ENCODE measurements at regions not wholly inside any gene's neighbourhood (a gene's known extent, or its start where the extent isn't known, plus 50 kb on each side); places are given as distances from the start of the nearest gene placed in this dataset.
A peak's percentile ranks its signal among the peaks of the same experiment; 100 is the strongest.

- TF ChIP-seq NANOG (IDR thresholded peaks at IDR 0.05; ENCODE audit: borderline replicate concordance) (no peak), CREB1 (CRISPR knock-in tag; IDR thresholded peaks at IDR 0.05; ENCODE audit: low read depth) (no peak), STAT1 (IDR thresholded peaks at IDR 0.05; ENCODE audit: unreplicated experiment) (no peak), EZH2 (IDR thresholded peaks at IDR 0.05; ENCODE audit: low read depth, unreplicated experiment) (no peak), ETS1 (IDR thresholded peaks at IDR 0.05) (no peak), REST (IDR thresholded peaks at IDR 0.05; ENCODE audit: unreplicated experiment) (no peak), CTCF (conservative IDR thresholded peaks at IDR 0.05; ENCODE audit: low read depth in 2 of 2) (no peak), ZNF114 (CRISPR knock-in tag; IDR thresholded peaks at IDR 0.05) (no peak), ZNF331 (CRISPR knock-in tag; IDR thresholded peaks at IDR 0.05; ENCODE audit: low read depth) (no peak), JUNB (IDR thresholded peaks at IDR 0.05; ENCODE audit: unreplicated experiment) (no peak)
Measured at GRCh38 chrX:9286234-9286633, 178.6 kb upstream of the TBL1X start (continued).

GRCh38 chrX:9291629-9292028, 173.2 kb upstream of the TBL1X start:
- no peak overlapping the region for H2AFZ ChIP-seq
- H3K9me2 ChIP-seq (ENCODE audit: insufficient read depth): no peaks in the 10 kb centered on the region
- no peaks in the 10 kb centered on the region for H4K20me1 ChIP-seq (replicated peaks; ENCODE audit: insufficient read depth)
- Mint-ChIP-seq H3K36me3 (ENCODE audit: low read depth) (no peaks in the 10 kb centered on the region), H3K9me3 (no peaks in the 10 kb centered on the region), H3K4me1 (peaks cover 40% of the 10 kb centered on the region), H3K27ac (no peak overlapping the region), H3K27me3 (ENCODE audit: insufficient read depth, low read depth, poor library complexity) (peaks cover 19% of the 10 kb centered on the region), H3K4me3 (peak overlapping the region; percentile 69)
- H3K36me3 ChIP-seq (ENCODE audit: insufficient read depth): no peaks in the 10 kb centered on the region
- no peaks in the 10 kb centered on the region for H3K79me2 ChIP-seq (replicated peaks; ENCODE audit: insufficient read depth)
- H3F3A ChIP-seq (replicated peaks; ENCODE audit: low read depth): 0 out of 2 replicates have a peak, but pooled peaks cover 5% of the 10 kb centered on the region
- TF ChIP-seq ZNF114 (CRISPR knock-in tag; IDR thresholded peaks at IDR 0.05) (no peak), JUNB (IDR thresholded peaks at IDR 0.05; ENCODE audit: unreplicated experiment) (no peak), STAT1 (IDR thresholded peaks at IDR 0.05; ENCODE audit: unreplicated experiment) (no peak)
- H3K4me3 ChIP-seq: peak overlapping the region; percentile 47
- ATAC-seq (peak; percentile 73), DNase-seq (ENCODE audit: low spot score) (peak; percentile 73)
- H3K4me2 ChIP-seq: peak overlapping the region; percentile 60
- H3K27ac ChIP-seq (ENCODE audit: low read depth): no peak overlapping the region
- peaks cover 20% of the 10 kb centered on the region; the same call in 1 of the 2 replicates for H3K27me3 ChIP-seq (ENCODE audit: insufficient read depth)
- H3K4me1 ChIP-seq (ENCODE audit: insufficient read depth): peaks cover 17% of the 10 kb centered on the region

Data from GM23338 (cell line).